PC-3 (cell line): ENCODE measurements at regions not wholly inside any gene's neighbourhood (a gene's known extent, or its start where the extent isn't known, plus 50 kb on each side); places are given as distances from the start of the nearest gene placed in this dataset.

Experiments used
- ATAC-seq: fragments of 200-7000 bp; cut with Tn5 transposase; 2 replicates; pipeline ENCODE4 v1.9.1; 2020; ENCODE audit warnings: mild to moderate bottlenecking, moderate library complexity
- BruUV-seq: library from RNA; stranded (reverse); fragments of 400-500 nt; replicated peaks from 2 replicates; lab custom pipeline; 2021; lab: Mats Ljungman, UMichigan
- CTCF ChIA-PET: fragments of 300-600 bp; sonication (Branson Sonifier 250); formaldehyde crosslinking; loops from one replicate; lab custom pipeline; 2022; ENCODE audit warnings: antibody characterized with exemption; lab: Charles Lee
- POLR2A ChIA-PET: fragments of 300-600 bp; sonication (Branson Sonifier 250); formaldehyde crosslinking; loops from one replicate; lab custom pipeline; 2022; ENCODE audit warnings: antibody characterized with exemption; ENCODE audit not compliant: unreplicated experiment; lab: Charles Lee
- DNase-seq: peaks from one replicate; pipeline ENCODE4 v3.0.0-alpha.2; 2015
- H2AFZ ChIP-seq: fragments of 300-600 bp; sonication (generic); 2 replicates; pipeline ENCODE4 v1.6.0; 2016; ENCODE audit warnings: antibody characterized with exemption, low read length
- H3F3A ChIP-seq: fragments of 300-600 bp; sonication (generic); one replicate; pipeline ENCODE4 v1.6.0; 2017; ENCODE audit warnings: antibody characterized with exemption, low read length, control low read depth, mild to moderate bottlenecking; ENCODE audit not compliant: unreplicated experiment
- H3K27ac ChIP-seq: fragments of 300-600 bp; sonication (generic); 2 replicates; pipeline ENCODE4 v1.5.1; 2016; ENCODE audit warnings: mild to moderate bottlenecking, low read length
- H3K27me3 ChIP-seq: fragments of 300-600 bp; sonication (generic); 2 replicates; pipeline ENCODE4 v1.6.1; 2016; ENCODE audit warnings: low read length, mixed read lengths
- H3K36me3 ChIP-seq: fragments of 300-600 bp; sonication (generic); 2 replicates; pipeline ENCODE4 v1.6.1; 2016; ENCODE audit warnings: low read depth, mixed run types, low read length, mixed read lengths
- H3K4me1 ChIP-seq: fragments of 300-600 bp; sonication (generic); 2 replicates; pipeline ENCODE4 v1.5.1; 2016; ENCODE audit warnings: low read length; ENCODE audit not compliant: insufficient read depth
- H3K4me2 ChIP-seq: fragments of 300-600 bp; sonication (generic); 2 replicates; pipeline ENCODE4 v1.6.0; 2016; ENCODE audit warnings: low read length
- H3K4me3 ChIP-seq: fragments of 300-600 bp; sonication (generic); 2 replicates; pipeline ENCODE4 v1.5.1; 2016; ENCODE audit warnings: mild to moderate bottlenecking, low read length, mixed read lengths
- H3K79me2 ChIP-seq: fragments of 300-600 bp; sonication (generic); 2 replicates; pipeline ENCODE4 v1.6.1; 2017; ENCODE audit warnings: low read length, mixed read lengths
- H3K9ac ChIP-seq: fragments of 300-600 bp; sonication (generic); 2 replicates; pipeline ENCODE4 v1.6.0; 2016; ENCODE audit warnings: mild to moderate bottlenecking, low read length
- H3K9me2 ChIP-seq: fragments of 300-600 bp; sonication (generic); replicated peaks from 2 replicates; pipeline ENCODE4 v1.6.1; 2016; ENCODE audit warnings: mixed run types, low read length, mixed read lengths
- H3K9me3 ChIP-seq: fragments of 300-600 bp; sonication (generic); 2 replicates; pipeline ENCODE4 v1.6.1; 2016; ENCODE audit warnings: low read length, mixed read lengths
- H4K20me1 ChIP-seq: fragments of 300-600 bp; sonication (generic); 2 replicates; pipeline ENCODE4 v1.6.1; 2016; ENCODE audit warnings: low read length, mixed read lengths
- CTCF ChIP-seq: fragments of 300-600 bp; sonication (generic); conservative IDR thresholded peaks from 2 replicates; pipeline ENCODE4 v1.5.1; 2017; ENCODE audit warnings: antibody characterized with exemption, low read depth, mild to moderate bottlenecking, low read length
- EZH2 ChIP-seq: fragments of 300-600 bp; sonication (generic); IDR thresholded peaks from one replicate; pipeline ENCODE4 v1.6.1; 2017; ENCODE audit warnings: antibody characterized with exemption, mild to moderate bottlenecking, low read length; ENCODE audit not compliant: unreplicated experiment
- EZH2phosphoT487 ChIP-seq: fragments of 300-600 bp; sonication (generic); IDR thresholded peaks from 2 replicates; pipeline ENCODE4 v1.6.1; 2018; ENCODE audit warnings: mild to moderate bottlenecking, antibody characterized with exemption, low read length, borderline replicate concordance
- intact Hi-C: fragments of 100-400 bp; cut with micrococcal nuclease; formaldehyde crosslinking; loops from 2 replicates; pipeline ENCODE4 v1.9.0; 2023

DNA sequence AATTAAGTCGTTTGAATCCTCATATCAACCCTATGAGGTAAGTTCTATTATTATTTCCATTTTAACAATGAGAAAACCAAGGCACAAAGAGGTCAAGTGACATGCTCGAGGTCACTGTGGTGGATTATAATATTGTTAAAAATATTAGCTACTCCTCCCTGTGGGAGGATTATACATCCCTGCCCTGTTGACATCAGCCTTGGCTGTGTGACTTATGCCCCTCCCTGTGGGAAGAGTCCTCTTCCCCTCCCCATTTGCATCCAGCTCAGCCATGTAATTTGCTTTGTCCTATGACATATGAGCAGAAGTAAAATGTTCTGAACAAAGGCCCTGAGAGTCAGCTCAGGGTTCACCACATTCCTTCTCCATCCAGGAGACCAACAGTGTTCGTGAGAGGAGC is 152.7 kb upstream of the ZIC3 start:
- ATAC-seq = no peak
- Histone ChIP-seq H3K9me3 (no peaks in the 10 kb centered on the region), H3K27me3 (no peaks in the 10 kb centered on the region), H3K4me3 (no peak overlapping the region), H3K4me1 (no peaks in the 10 kb centered on the region), H3K9ac (no peak overlapping the region), H3K36me3 (no peaks in the 10 kb centered on the region), H3K9me2 (no peaks in the 10 kb centered on the region), H2AFZ (no peak overlapping the region), H4K20me1 (no peaks in the 10 kb centered on the region), H3K27ac (no peak overlapping the region), H3K4me2 (no peak overlapping the region), H3K79me2 (no peaks in the 10 kb centered on the region), H3F3A (no peaks in the 10 kb centered on the region)
- ChIA-PET POLR2A (no interaction called here), CTCF (no interaction called here)
- TF ChIP-seq EZH2 = no peak
- TF ChIP-seq CTCF = no peak
- TF ChIP-seq EZH2phosphoT487 = no peak
- intact Hi-C loops = no loop called here
- no TSS peak for BruUV-seq
- DNase-seq = no peak

- ChIA-PET CTCF (no interaction called here), POLR2A (no interaction called here)
- Histone ChIP-seq H3K9me2 (no peaks in the 10 kb centered on the region), H3F3A (no peaks in the 10 kb centered on the region), H3K4me1 (no peaks in the 10 kb centered on the region), H3K27me3 (no peaks in the 10 kb centered on the region), H3K36me3 (no peaks in the 10 kb centered on the region), H2AFZ (no peak overlapping the region), H3K9me3 (no peaks in the 10 kb centered on the region), H3K4me2 (no peak overlapping the region), H3K4me3 (no peak overlapping the region), H3K79me2 (no peaks in the 10 kb centered on the region), H3K9ac (no peak overlapping the region), H4K20me1 (no peaks in the 10 kb centered on the region), H3K27ac (no peak overlapping the region)
- TF ChIP-seq EZH2phosphoT487 (no peak), EZH2 (no peak)
- BruUV-seq = no TSS peak
- ATAC-seq (no peak), DNase-seq (no peak)
- intact Hi-C loops = no loop called here
Observed at GRCh38 chrX:137405449-137406140, 160.3 kb upstream of the ZIC3 start.

- DNase-seq (no peak), ATAC-seq (no peak)
- intact Hi-C loops = no loop called here
- no peaks in the 10 kb centered on the region for H3K4me1 ChIP-seq
- no peaks in the 10 kb centered on the region for H3K9me2 ChIP-seq
- H4K20me1 ChIP-seq = no peaks in the 10 kb centered on the region
- no peak overlapping the region for H3K4me2 ChIP-seq
- no peak overlapping the region for H3K9ac ChIP-seq
- H3K9me3 ChIP-seq = no peaks in the 10 kb centered on the region
- POLR2A ChIA-PET = no interaction called here
- no peaks in the 10 kb centered on the region for H3K79me2 ChIP-seq
- no peaks in the 10 kb centered on the region for H3F3A ChIP-seq
- no peaks in the 10 kb centered on the region for H3K27me3 ChIP-seq
- H3K36me3 ChIP-seq = no peaks in the 10 kb centered on the region
- CTCF ChIA-PET = no interaction called here
- BruUV-seq = no TSS peak
- H3K4me3 ChIP-seq = no peak overlapping the region
- no peak overlapping the region for H2AFZ ChIP-seq
- TF ChIP-seq EZH2phosphoT487 (no peak), CTCF (no peak), EZH2 (no peak)
- H3K27ac ChIP-seq = no peak overlapping the region
Observed at GRCh38 chrX:137401092-137401491, 164.8 kb upstream of the ZIC3 start.
